ENCODE measurements at regions not wholly inside any gene's neighbourhood (a gene's known extent, or its start where the extent isn't known, plus 50 kb on each side); places are given as distances from the start of the nearest gene placed in this dataset.

GRCh38 chr6:66725670-66726069 is 1018.6 kb upstream of the EYS start:
- TF ChIP-seq TAF1 (IDR thresholded peaks at IDR 0.05; ENCODE audit: low read depth) (no peak), NFIC (IDR thresholded peaks at IDR 0.05) (no peak), REST (IDR thresholded peaks at IDR 0.05; ENCODE audit: low read depth) (no peak), MAX (IDR thresholded peaks at IDR 0.05) (no peak), EP300 (IDR thresholded peaks at IDR 0.05; ENCODE audit: borderline replicate concordance) (no peak)
